ENCODE measurements at regions not wholly inside any gene's neighbourhood (a gene's known extent, or its start where the extent isn't known, plus 50 kb on each side); places are given as distances from the start of the nearest gene placed in this dataset.

DNA sequence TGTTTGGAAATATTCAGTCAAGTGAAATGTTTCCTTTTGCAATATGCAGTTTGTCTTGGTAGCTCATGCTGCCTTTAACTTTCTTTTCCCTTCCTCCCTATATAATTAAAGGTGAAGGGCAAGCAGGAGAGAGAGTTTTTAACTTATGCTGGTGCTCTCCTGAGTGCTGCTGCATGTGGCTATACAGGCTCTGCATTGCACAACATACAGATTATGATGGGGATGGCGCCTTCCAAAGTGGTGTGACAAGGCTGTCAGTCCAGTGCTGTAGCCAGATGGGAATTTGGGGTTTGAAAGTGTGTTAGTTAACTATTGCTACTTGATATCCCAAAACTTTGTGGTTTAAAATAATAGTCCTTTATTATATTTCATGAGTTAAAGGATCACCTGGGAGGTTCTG is 199.0 kb downstream of the ATP23 start:
- DNase-seq, result no peak

DNA sequence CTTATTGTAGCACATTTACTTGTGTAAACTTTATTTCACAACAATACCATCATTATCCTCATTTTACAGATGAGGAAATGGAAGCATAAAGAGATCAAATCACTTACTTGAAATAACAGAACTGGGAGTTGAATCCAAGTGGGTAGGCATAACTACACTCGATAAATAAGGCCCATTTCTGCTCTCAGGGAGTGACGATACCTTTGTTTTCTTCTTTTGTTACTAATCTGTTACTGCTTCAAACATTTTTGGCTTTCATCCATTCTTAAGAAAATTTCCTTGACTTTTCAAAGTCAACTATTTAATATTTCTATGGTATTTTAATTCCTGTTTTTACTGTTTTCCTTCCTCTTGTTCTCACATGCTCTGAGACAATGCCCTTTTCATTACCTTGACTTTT is 201.6 kb downstream of the ATP23 start:
- DNase-seq, result no peak

DNA sequence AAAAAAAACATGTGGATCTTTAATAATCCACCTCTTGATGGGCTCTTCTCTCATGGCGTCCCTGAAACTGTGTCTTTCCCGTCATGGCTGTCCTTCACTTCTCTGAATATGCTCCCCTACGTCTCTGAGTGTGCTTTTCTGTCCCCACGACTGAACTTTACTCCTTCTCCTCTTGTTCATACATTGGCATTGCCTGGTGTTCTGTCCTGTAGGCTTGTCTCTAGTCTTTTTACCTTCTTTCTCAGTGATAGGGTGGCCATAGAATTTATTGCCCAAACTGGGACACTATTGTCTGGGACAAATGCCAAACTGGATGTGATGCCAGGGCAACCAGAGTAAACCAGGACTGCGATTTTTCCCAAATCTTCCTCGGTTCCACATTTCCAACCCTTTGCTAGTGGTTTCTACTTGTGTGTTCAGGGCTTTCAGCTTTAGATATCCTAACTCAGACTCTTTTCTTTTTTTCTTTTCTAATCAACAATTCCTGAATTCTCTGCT is 202.2 kb downstream of the ATP23 start:
- DNase-seq, result no peak

GRCh38 chr12:58148405-58148804 is 207.0 kb downstream of the ATP23 start:
- no peak for DNase-seq

DNA sequence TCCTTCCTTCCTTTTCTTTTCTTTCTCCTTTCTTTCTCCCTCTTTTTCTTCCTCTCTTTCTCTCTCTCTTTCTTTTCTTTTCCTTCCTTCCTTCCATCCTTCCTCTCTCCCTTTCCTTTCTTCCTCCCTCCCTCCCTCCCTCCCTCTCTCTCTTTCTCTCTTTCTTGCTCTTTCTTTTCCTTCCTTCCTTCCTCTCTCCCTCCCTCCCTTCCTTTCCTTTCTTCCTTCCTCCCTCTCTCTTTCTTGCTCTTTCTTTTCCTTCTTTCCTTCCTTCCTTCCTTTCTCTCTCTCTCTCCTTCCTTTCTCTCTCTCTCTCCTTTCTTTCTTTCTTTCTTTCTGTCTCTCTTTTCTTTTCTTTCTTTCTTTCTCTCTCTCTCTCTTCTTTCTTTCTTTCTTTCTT is 207.6 kb downstream of the ATP23 start:
- no peak for DNase-seq

DNA sequence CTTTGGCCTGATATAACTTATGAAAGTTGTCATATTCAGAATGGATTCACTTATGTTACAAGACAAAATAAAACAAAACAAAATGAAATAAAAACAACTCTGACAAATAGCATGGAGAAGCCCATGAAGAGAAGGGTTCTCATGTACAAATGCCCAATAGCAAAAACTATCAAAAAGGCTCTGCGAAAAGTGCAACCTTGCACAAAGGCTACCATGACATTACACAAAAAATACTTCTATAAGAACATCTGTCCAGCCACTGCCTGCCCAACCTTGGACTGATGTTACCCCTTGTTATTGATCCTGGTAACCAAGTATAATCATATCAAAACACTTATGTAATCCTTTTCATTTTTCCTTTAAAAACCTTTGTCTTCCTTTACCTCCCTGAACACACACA is 213.0 kb downstream of the ATP23 start:
- DNase-seq, result no peak

DNA sequence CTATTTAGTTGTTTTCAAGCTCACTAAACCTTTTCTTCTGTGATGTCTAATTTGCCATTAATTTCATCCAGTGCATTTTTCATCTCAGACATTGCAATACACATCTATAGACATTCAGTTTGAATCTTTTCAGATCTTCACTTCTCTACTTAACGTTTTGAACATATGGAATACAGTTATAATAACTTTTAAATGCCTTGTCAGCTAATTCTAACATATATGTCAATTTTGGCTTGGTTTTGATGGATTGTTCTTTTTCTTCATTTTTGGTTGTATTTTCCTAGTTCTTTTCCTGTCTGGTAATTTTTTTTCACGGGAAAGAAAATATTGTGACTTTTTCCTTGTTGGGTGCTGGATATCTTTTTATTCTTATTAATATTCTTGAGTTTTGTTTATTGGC is 215.3 kb downstream of the ATP23 start:
- DNase-seq, result no peak

DNA sequence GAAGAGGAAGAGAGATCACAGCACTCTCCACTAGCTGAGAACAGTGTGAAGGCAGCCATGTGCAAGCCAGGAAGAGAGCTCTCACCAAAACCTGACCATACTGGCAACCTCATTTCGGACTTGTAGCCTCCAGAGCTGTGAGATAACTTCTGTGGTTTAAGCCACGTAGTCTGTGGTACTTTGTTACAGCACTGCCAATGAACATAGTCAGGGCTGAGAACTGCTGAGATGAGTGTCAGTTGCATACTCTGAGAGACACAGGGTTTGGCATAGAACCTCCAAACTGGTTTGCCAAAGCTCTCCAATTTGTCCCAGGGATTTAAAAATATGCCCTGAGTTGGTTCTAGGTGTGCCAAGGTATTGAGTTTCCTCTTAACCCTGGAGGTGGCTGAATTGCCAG is 218.6 kb downstream of the ATP23 start:
- no peak for DNase-seq

- no peak for DNase-seq
Measured at GRCh38 chr12:58161773-58162172, 220.4 kb downstream of the ATP23 start.

- DNase-seq, result no peak
Measured at GRCh38 chr12:58163021-58163420, 221.7 kb downstream of the ATP23 start.

GRCh38 chr12:58166643-58167042 is 225.3 kb downstream of the ATP23 start:
- no peak for DNase-seq

DNA sequence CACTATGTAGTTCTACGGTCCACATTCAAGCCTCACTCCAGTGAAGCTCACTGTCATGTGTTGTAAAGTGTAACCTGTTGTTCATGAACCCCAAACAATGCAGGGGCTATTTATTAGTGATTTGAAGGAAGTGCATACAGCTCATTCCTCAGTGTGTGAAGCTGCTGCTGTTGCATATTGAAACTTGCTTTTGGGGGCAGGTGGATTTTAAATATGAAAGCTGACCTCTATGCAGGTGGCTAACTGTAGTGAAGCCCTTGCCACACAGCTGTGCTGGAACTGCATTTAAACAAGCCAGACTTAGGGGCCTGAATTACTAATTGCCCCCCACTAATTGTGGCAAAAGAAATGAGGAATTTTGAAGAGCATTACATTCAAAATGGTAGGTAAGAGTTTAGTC is 226.3 kb downstream of the ATP23 start:
- no peak for DNase-seq

GRCh38 chr12:58169826-58170225 is 228.5 kb downstream of the ATP23 start:
- no peak for DNase-seq

DNA sequence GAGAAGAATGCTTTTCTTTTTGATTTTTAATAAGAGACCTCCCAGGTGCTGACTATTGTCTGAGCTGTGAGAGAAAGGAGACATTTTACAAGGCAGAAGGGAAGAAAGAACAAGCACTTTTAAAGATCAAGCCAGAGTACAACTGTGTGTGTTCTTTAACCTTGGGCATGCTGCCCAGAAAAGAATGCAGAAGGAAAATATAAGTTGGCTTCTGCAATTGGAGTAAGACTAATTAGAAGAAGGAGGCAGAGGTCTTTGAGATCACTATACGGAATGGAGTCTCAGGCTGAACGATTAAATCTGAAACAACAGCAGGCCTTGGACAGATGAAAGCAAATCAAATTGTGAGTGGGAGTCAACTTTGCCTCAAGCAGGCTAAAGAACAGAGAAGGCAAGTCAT is 230.5 kb downstream of the ATP23 start:
- DNase-seq, result no peak

DNA sequence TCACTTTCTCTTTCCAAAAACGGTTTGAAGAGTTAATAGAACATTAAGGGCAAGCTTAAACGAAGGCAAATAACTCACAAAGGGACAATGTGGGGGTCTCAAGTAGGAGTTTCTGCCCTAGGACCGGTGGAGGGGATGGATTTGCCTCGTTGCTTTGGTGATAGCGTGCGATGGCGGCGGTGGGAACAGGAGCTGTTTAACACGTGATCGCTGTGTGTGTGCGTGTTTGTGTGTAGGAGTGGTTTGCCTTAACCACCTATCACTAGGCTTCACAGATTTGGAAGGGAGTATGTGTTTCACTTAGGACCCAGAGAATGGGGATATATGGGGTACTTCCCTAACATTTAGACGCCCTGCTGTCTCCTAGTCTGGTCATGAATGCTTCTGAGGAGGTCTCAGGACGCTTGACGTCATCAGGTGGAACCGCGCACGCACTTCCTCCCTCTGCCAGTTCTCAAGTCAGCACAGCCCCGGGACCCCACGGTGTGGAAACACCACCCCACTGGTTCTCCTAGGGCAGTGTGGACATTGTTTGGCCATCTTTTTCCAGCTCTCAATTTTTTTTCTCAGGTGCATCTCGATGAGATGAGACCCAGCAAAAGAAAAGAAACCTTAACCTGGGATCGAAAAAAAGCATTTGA is 231.2 kb downstream of the ATP23 start:
- no peak for DNase-seq

- DNase-seq, result no peak
Measured at GRCh38 chr12:58174316-58174715, 232.9 kb downstream of the ATP23 start.

DNA sequence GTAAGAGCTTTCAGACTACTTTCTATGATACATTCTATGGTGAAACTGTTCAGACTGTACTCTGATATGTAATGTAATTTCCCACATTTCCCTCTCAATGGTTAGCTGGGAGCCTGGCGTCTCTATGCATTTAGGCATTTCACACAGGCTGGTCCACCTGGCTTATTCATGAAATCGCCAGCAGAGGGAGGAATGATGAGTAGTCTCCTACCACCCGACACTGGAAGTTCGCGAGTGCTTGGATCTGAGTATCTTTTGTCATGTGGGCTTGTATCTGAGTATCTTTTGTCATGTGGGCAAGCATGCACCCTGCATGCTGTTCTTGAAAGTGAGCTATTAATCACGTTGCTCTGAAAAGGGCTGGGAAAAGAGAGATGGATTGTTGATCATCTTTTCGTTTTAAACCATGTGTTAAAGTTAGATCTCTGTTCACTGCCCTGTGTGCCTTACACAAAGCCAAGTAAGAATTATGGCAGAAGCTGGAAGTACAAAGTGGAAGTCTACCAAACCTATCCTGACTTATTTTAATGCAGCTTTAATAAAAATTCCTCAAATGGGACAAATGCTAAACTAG is 235.0 kb downstream of the ATP23 start:
- DNase-seq, result no peak

DNA sequence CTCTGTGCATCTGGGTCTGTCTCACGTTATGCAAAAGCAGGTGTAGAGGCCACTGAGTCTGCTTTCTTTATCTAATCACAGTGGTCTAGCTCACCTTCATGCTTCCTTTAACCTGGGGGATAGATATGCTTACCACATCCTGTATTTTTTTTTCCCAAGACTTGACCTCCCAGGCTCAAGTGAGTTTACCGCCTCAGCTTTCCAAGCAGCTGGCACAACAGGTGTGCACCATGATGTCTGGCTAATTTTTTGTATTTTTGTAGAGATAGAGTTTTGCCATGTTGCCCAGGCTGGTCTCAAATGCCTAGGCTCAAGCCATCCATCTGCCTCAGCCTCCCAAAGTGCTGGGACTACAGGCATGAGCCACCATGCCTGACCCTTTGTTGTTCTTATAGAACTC is 236.0 kb downstream of the ATP23 start:
- DNase-seq, result no peak

GRCh38 chr12:58184212-58184611 is 242.8 kb downstream of the ATP23 start:
- DNase-seq, result no peak

- no peak for DNase-seq
Measured at GRCh38 chr12:58186401-58186800, 245.0 kb downstream of the ATP23 start.

DNA sequence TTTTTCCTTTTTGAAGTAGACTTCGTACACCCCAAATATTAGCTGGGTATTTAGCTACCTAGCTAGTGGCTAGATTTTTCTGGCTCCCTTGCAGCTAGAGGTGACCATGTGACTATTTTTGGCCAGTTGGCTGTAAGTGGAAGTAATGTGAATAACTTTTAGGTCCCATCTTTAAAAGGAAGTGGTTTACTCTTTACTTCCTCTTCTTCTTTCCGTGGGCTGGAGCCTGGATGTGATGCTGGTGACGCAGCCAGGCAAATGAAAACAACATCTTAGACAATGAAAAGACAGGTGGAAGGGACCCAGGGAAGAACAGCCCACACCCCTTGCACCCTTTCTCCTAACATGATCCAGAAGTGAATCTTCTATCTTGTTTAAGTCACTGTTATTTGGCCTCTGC is 245.5 kb downstream of the ATP23 start:
- no peak for DNase-seq

DNA sequence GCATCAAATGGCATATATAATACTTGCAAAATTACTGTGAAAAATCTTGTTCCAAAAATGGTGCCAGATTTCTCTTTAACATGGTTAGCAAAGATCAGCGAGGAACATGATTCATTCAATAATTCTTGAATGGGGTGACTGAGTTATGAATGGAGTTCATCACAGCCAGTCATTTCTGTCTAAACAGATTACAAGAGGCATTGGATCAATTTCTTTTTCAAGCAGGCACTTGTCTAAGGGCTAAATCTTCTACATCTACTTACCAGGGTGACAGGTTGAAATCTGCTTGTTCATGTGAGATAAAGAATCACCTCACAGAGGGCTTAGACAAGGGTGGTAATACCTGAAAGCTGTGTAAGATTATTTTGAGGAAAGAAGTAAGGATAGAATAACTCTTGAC is 247.7 kb downstream of the ATP23 start:
- no peak for DNase-seq

- DNase-seq, result no peak
Measured at GRCh38 chr12:58189893-58190292, 248.5 kb downstream of the ATP23 start.

DNA sequence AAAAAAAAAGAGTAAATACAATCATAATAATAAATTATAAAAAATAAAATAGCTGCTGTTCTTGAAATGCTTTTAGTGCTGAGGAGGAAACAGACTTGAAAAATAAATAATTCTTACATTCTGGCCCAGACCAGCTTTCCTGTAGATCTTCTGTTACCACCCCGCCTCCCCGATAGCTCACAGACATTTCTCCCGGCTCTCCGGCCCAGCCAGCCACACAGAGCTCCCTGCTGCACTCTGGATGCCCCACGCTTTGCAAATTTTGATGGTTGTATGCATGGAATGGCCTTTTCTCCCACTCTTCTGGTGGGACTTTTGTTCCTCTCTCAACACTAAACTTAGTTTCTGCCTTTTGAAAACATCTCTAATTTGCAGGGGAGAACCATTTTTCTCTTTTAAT is 249.3 kb downstream of the ATP23 start:
- no peak for DNase-seq

DNA sequence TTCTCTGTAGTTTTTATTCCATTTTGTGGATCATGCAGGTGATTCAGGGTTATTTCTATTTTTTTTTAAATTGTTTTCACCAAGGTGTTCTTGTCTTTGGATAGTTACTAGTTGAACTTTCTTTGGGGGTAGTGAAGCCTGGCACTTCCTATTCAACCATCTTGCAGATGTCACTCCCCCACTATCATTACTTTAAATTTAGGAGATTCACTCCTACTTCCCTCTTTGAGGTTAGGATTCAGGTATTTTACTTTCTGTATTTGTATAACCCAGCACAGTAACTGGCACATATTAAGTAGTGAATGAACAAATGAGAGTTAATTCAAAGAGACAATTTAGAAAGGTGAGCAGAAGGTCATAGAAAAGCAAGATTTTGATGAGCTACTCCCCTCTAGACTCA is 255.6 kb downstream of the ATP23 start:
- DNase-seq, result no peak
